Amniotic stem cell (primary cell): ENCODE measurements at regions not wholly inside any gene's neighbourhood (a gene's known extent, or its start where the extent isn't known, plus 50 kb on each side); places are given as distances from the start of the nearest gene placed in this dataset.
"Not testable (repeated sequence)": the region's sequence is repeated elsewhere in the genome, so short reads cannot be mapped to it uniquely, and the experiment has no call there.

Source experiments
- DNase-seq: peaks from one replicate; lab custom pipeline; 2025; lab: John Stamatoyannopoulos, UW

GRCh38 chr4:53959343-53960120 lies 104.9 kb downstream of the CHIC2 start:
- no peak for DNase-seq

DNA sequence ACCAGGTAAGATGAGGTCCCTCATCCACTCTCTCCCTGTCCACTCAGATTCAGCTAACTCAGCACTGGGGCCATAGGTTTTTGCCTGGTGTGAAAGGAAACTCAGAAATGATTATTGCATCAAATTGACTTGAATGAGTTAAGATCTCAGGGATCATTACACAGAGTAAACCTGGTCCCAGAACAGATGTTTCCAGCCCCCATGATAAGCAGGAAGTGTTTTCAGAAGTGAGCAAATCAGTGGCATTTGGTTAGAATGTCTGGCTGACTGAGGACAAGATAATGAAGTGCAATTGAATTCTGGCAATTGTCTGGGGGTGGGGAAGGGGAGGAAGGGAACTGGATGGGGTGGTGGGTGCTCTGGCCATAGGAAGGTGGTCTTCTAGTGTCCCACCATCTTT lies 108.0 kb downstream of the CHIC2 start:
- no peak for DNase-seq

- no peak for DNase-seq
Measured at GRCh38 chr4:53956053-53956452, 108.4 kb downstream of the CHIC2 start.

DNA sequence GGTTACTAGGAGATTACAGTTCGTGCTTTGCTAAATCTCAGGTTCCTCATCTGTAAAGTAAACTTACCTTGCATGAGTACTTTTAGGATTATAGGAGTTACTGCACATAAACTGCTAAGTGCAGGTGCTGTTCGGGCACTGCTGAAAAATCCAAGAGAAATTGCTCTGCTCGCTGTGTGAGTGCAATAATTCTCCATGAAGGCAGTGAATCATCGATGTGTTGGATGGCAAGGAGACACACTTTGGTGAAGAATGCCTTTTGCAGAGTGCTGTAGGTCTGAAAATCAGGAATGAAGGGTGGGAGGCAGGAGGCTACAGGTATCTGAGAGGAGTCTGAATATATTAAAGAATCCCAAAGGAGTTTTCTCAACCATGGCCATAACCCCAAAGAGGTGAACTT lies 113.0 kb downstream of the CHIC2 start:
- DNase-seq: no peak

DNA sequence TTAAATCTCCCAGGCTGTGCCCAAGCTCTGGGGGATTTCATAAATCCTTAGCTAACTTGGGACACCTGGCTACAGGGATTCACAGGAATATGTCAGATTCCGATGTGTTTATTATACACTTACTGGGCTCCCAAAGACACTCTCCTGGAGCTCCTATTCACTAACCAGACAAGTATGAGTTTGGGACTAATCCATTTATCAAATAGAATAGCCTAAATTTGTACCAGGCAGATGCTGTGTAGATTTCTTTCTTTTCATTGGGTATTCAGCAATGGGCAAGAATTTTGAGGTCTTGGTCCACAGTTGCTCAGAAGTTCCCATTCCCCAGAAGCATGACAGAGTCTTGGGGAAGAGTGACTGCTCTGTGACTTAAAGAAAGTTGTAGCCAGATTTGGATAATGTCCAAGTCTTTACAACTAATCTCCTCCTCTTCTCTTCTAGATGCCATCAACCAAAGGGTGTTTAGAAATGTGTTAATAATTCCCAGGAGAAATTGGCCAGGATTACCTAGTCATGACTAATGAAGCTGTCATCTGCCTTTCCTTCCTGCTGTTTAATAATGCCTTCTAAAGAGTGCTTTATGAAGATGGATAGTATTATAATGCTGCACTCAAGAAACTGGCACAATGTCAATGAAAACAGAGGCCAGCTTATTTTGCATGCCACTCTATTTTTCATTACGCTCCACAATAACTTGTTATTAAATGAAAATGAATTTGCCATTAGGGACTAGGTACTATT lies 120.9 kb downstream of the CHIC2 start:
- DNase-seq: peak; percentile 5

- no peak for DNase-seq
Measured at GRCh38 chr4:53942712-53943111, 121.7 kb downstream of the CHIC2 start.

GRCh38 chr4:53941331-53941730 lies 123.1 kb downstream of the CHIC2 start:
- DNase-seq: no peak

DNA sequence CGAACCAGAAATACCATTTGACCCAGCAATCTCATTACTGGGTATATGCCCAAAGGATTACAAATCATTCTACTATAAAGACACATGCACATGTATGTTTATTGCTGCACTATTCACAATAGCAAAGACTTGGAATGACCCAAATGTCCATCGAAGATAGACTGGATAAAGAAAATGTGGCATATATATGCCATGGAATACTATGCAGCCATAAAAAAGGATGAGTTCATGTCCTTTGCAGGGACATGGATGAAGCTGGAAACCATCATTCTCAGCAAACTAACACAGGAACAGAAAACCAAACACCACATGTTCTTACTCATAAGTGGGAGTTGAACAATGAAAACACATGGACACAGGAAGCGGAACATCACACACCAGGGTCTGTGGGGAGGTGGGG lies 124.5 kb downstream of the CHIC2 start:
- DNase-seq: not testable (repeated sequence)

DNA sequence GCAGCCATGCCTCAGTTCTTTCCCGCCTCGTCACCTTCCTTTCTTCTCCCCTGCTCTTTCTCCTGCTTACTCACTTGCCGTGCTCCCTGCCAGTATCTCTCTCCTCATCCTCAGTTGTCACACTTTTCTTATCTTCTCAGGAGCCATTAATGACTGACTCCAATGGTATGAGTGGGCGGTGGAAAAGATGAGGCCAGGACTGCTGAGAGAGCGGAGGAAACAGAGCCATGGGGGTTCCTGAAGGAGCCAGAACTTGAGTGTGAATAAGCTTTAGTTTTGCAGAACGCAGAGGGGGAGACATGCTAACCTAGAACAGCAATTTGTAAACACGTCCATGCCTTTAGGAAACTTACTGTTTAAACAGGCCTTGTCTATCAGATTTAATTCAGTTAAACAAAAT lies 126.5 kb downstream of the CHIC2 start:
- peak; percentile 80 for DNase-seq

- no peak for DNase-seq
Measured at GRCh38 chr4:53937327-53937726, 127.1 kb downstream of the CHIC2 start.

- peak; percentile 19 for DNase-seq
Measured at GRCh38 chr4:53935780-53936179, 128.6 kb downstream of the CHIC2 start.

- DNase-seq: peak; percentile 75
Measured at GRCh38 chr4:53932796-53933610, 131.4 kb downstream of the CHIC2 start.

- DNase-seq: no peak
Measured at GRCh38 chr4:53931461-53931961, 132.9 kb downstream of the CHIC2 start.

DNA sequence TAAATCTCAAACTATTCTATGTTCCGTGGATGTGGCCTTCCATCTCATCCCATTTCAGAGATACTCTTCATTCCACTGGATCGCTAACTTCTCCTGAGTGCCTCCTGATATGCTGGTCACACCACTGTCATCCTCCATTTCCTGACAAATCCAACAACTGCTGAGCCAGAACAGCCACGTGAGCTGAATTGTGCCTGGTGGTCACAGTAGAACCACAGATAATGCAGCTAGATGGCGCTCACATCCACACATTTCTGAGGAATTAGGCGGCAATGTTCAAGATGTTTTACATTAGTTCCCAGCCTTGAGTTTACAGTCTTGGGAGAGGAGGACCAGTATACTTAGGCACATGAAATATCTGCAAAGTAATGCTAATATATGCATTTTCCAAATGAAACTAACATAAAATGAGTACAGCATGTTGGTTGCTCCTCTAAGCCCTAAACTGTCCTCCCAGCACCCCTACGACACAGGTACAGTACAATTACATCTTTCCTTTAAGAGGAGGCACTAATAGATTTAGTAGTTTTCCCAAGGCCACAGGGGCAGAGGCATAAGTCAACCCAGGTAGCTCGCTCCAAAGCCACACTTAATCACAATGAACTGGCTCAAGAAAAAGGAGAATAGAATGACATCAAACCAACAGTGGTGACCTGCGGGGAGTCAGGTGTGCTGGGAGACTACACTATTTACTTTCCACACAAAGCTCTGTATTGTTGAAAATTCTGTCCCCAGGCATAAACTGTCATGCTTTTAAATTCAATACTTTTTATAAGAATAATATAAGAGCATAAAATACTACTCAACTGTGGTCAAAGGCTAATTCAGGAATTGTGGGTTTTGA lies 134.2 kb downstream of the CHIC2 start:
- peak; percentile 76 for DNase-seq

DNA sequence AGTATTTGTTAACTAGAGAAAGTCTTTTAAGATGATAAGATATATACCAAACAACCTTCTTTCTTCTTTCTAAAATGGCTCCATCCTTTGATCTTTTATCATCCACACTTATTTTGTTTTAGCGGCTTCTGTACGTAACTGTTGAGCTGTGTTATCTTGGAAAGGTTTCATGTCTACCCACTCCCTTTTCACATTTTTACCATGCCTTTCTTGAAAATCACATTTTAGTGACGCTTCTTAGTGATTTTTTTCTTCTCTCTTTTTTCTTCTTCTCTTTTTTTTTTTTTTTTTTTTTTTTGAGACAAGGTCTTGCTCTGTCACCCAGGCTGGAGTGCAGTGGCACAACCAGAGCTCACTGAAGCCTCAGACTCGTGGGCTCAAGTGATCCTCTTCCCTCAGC lies 135.1 kb downstream of the CHIC2 start:
- no peak for DNase-seq

- no peak for DNase-seq
Measured at GRCh38 chr4:53928825-53929224, 135.6 kb downstream of the CHIC2 start.

GRCh38 chr4:53925050-53925605 lies 139.3 kb downstream of the CHIC2 start:
- DNase-seq: no peak

GRCh38 chr4:53924333-53925049 lies 139.9 kb downstream of the CHIC2 start:
- DNase-seq: no peak

DNA sequence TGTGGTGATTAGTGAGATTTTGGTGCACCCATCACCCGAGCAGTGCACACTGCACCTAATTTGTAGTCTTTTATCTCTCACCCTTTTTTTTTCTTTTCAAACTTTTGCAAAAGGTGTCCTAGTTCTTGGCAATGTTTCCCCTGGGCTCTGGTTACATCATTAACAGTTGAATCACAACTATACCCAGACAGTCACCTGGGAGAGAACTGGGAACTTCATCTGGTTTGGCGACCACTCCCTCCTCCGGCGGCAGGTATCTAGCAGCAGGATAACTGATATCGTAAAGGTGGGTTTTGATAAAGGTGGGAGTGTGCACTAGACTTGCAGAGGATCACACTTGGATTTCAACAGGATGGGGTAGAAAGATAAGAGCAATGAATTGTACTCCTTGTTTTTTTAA lies 140.5 kb downstream of the CHIC2 start:
- DNase-seq: no peak

- no peak for DNase-seq
Measured at GRCh38 chr4:53921856-53922255, 142.5 kb downstream of the CHIC2 start.

DNA sequence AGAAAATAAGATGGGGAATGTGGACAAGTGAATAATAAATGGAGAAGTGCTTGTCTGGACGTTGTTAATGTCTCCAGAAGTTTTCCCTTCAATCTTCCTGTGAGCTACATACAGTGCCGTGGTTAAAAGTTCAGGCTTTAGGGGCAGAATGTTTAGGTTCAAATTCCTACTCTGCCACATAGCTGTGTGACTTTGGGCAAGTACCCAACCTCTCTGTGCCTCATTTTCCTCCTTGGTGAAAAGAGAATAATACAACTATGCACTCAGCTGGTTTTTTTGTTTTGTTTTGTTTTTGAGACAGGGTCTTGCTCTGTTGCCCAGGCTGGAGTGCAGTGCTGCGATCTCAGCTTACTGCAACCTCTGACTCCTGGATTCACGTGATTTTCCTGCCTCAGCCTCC lies 143.5 kb downstream of the CHIC2 start:
- no peak for DNase-seq
